ENCODE measurements at regions not wholly inside any gene's neighbourhood (a gene's known extent, or its start where the extent isn't known, plus 50 kb on each side); places are given as distances from the start of the nearest gene placed in this dataset.

DNA sequence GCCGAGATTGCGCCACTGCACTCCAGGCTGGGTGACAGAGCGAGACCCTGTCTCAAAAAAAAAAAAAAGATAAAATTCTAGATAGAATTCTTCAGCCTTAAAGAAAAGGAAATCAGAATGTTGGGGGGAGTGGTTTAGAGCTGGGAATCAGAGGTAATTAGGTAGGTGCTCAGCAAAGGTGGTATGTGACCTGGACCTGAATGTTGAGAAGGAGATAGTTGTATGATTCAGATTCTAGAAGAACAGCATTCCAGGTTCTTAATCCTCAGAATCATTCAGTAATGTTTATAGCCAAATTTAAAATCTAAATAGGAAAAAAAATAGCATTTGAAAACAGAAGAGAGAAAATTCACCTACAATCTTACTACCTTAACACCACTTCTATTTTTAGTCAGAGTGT lies 71.3 kb upstream of the UBE2E1 start:
- no peak overlapping the region for H3K4me2 ChIP-seq (ENCODE audit: insufficient read depth, low read length)
- H3K27ac ChIP-seq (ENCODE audit: low read length) = no peak overlapping the region

DNA sequence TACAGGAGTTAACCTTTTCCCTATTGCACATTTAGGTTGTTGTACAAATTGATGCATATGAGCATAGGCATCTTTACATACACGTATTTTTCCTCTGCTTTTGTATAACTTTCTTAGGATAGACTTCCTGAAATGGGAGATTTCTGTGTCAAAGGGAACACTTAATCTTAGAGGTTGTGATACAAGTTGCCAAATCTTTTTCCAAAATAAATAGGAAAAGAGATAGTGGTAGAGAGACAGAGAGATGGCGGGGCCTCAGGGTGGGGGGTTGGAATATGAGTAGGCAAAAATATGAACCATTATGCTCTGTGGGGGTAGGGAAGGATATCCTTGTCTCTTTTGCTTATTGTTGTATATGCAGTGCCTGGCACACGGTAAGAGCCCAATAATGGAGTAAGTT lies 70.7 kb upstream of the UBE2E1 start:
- no peak for ATAC-seq (ENCODE audit: insufficient read depth, low read depth)
- no peak overlapping the region for H2AFZ ChIP-seq (ENCODE audit: low read depth, low read length)

More for the DNA sequence above, 71.3 kb upstream of the UBE2E1 start:
- Histone ChIP-seq H3K9ac (ENCODE audit: low read depth, low read length) (no peak overlapping the region), H4K20me1 (ENCODE audit: insufficient read depth, low read length) (no peaks in the 10 kb centered on the region), H3K79me2 (ENCODE audit: insufficient read depth, low read length) (no peaks in the 10 kb centered on the region), H3K9me3 (ENCODE audit: insufficient read depth, low read length, severe bottlenecking) (no peaks in the 10 kb centered on the region), H2AFZ (ENCODE audit: low read depth, low read length) (no peak overlapping the region), H3K4me1 (ENCODE audit: insufficient read depth, low read length) (no peaks in the 10 kb centered on the region), H3K36me3 (ENCODE audit: insufficient read depth, low read length) (no peaks in the 10 kb centered on the region), H3K4me3 (ENCODE audit: low read depth in 1 of 2, low read length in 2 of 2) (no peak overlapping the region), H3K27me3 (ENCODE audit: insufficient read depth, low read length, poor library complexity) (no peaks in the 10 kb centered on the region)
- no peak for TF ChIP-seq EZH2 (IDR thresholded peaks at IDR 0.05; ENCODE audit: borderline replicate concordance, low read depth, low read length, severe bottlenecking)
- TF ChIP-seq, protein P1, sequence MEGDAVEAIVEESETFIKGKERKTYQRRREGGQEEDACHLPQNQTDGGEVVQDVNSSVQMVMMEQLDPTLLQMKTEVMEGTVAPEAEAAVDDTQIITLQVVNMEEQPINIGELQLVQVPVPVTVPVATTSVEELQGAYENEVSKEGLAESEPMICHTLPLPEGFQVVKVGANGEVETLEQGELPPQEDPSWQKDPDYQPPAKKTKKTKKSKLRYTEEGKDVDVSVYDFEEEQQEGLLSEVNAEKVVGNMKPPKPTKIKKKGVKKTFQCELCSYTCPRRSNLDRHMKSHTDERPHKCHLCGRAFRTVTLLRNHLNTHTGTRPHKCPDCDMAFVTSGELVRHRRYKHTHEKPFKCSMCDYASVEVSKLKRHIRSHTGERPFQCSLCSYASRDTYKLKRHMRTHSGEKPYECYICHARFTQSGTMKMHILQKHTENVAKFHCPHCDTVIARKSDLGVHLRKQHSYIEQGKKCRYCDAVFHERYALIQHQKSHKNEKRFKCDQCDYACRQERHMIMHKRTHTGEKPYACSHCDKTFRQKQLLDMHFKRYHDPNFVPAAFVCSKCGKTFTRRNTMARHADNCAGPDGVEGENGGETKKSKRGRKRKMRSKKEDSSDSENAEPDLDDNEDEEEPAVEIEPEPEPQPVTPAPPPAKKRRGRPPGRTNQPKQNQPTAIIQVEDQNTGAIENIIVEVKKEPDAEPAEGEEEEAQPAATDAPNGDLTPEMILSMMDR (IDR thresholded peaks at IDR 0.05; ENCODE audit: borderline replicate concordance, extremely low read depth, low read length, poor library complexity, severe bottlenecking) = no peak
- ATAC-seq (ENCODE audit: insufficient read depth, low read depth) (no peak), DNase-seq (no peak)

DNA sequence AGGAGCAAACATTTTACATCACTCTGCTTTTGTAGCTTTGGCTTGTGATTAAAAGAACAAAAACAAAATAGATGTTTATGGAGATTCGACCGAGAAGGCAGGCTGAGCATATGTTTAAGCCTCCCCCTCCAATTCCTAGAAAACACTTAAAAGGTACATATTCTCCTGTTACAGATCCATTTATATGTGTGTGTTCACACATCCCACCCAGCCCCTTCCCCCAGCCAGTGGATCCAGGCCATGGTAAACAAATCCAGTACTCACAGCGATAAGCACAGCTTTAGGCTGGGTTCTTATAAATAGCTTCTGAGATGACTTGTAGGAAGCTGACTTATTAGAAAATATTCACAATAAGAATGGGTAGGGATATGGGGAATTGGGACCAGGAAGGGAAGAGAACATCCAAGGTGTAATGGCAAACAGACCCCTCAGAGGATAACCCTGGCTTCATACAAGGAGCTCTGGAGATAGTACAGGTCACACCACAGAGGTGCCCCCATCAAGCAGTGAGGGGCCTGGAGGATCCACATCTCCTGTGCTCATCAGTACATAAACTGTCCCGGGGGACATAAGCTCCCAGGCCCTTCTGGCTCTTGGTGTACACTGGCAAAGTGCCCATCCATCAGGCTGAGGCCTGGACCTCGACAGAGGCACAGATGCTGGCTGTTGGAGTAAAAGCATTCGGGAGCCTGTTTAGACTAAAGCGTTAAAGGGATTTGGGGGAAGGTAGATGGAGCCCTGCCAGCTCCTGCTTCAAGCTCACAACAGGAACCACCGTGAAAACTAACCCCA lies 70.0 kb upstream of the UBE2E1 start:
- no peaks in the 10 kb centered on the region for H3K36me3 ChIP-seq (ENCODE audit: insufficient read depth, low read length)
- ATAC-seq (ENCODE audit: insufficient read depth, low read depth) (no peak), DNase-seq (no peak)
- no peaks in the 10 kb centered on the region for H4K20me1 ChIP-seq (ENCODE audit: insufficient read depth, low read length)
- no peaks in the 10 kb centered on the region for H3K27me3 ChIP-seq (ENCODE audit: insufficient read depth, low read length, poor library complexity)
- H3K79me2 ChIP-seq (ENCODE audit: insufficient read depth, low read length) = no peaks in the 10 kb centered on the region
- H3K4me2 ChIP-seq (ENCODE audit: insufficient read depth, low read length) = no peak overlapping the region
- H3K4me3 ChIP-seq (ENCODE audit: low read depth in 1 of 2, low read length in 2 of 2) = no peak overlapping the region
- no peaks in the 10 kb centered on the region for H3K4me1 ChIP-seq (ENCODE audit: insufficient read depth, low read length)
- H3K27ac ChIP-seq (ENCODE audit: low read length) = no peak overlapping the region
- H3K9ac ChIP-seq (ENCODE audit: low read depth, low read length) = no peak overlapping the region
- no peaks in the 10 kb centered on the region for H3K9me3 ChIP-seq (ENCODE audit: insufficient read depth, low read length, severe bottlenecking)
- no peak overlapping the region for H2AFZ ChIP-seq (ENCODE audit: low read depth, low read length)
- no peak for TF ChIP-seq EZH2 (IDR thresholded peaks at IDR 0.05; ENCODE audit: borderline replicate concordance, low read depth, low read length, severe bottlenecking)
- TF ChIP-seq, protein P1 (IDR thresholded peaks at IDR 0.05; ENCODE audit: borderline replicate concordance, extremely low read depth, low read length, poor library complexity, severe bottlenecking) = no peak

More for the DNA sequence above, 70.7 kb upstream of the UBE2E1 start:
- no peaks in the 10 kb centered on the region for H3K79me2 ChIP-seq (ENCODE audit: insufficient read depth, low read length)
- no peaks in the 10 kb centered on the region for H3K36me3 ChIP-seq (ENCODE audit: insufficient read depth, low read length)
- TF ChIP-seq, protein P1 (IDR thresholded peaks at IDR 0.05; ENCODE audit: borderline replicate concordance, extremely low read depth, low read length, poor library complexity, severe bottlenecking) = no peak
- TF ChIP-seq EZH2 (IDR thresholded peaks at IDR 0.05; ENCODE audit: borderline replicate concordance, low read depth, low read length, severe bottlenecking) = no peak
- H3K9ac ChIP-seq (ENCODE audit: low read depth, low read length) = no peak overlapping the region
- H3K27ac ChIP-seq (ENCODE audit: low read length) = no peak overlapping the region
- H3K4me3 ChIP-seq (ENCODE audit: low read depth in 1 of 2, low read length in 2 of 2) = no peak overlapping the region
- H3K4me2 ChIP-seq (ENCODE audit: insufficient read depth, low read length) = no peak overlapping the region
- no peaks in the 10 kb centered on the region for H4K20me1 ChIP-seq (ENCODE audit: insufficient read depth, low read length)
- no peak for DNase-seq
- H3K4me1 ChIP-seq (ENCODE audit: insufficient read depth, low read length) = no peaks in the 10 kb centered on the region
- H3K9me3 ChIP-seq (ENCODE audit: insufficient read depth, low read length, severe bottlenecking) = no peaks in the 10 kb centered on the region
- no peaks in the 10 kb centered on the region for H3K27me3 ChIP-seq (ENCODE audit: insufficient read depth, low read length, poor library complexity)
